ENCODE measurements at regions not wholly inside any gene's neighbourhood (a gene's known extent, or its start where the extent isn't known, plus 50 kb on each side); places are given as distances from the start of the nearest gene placed in this dataset.
"Not testable (repeated sequence)": the region's sequence is repeated elsewhere in the genome, so short reads cannot be mapped to it uniquely, and the experiment has no call there.

GRCh38 chr7:131157530-131158243 lies 170.0 kb upstream of the MKLN1 start:
- no peak for DNase-seq

GRCh38 chr7:131158244-131158636 lies 169.4 kb upstream of the MKLN1 start:
- DNase-seq: not testable (repeated sequence)

GRCh38 chr7:131159961-131160361 lies 167.7 kb upstream of the MKLN1 start:
- DNase-seq: no peak

- DNase-seq: no peak
These were observed 166.6 kb upstream of the MKLN1 start for GRCh38 chr7:131161103-131161502.

- no peak for DNase-seq
These were observed 163.4 kb upstream of the MKLN1 start for GRCh38 chr7:131164025-131164925.

- no peak for DNase-seq
These were observed 161.6 kb upstream of the MKLN1 start for GRCh38 chr7:131166066-131166465.

- DNase-seq: no peak
These were observed 157.0 kb upstream of the MKLN1 start for GRCh38 chr7:131170440-131171271.

- no peak for DNase-seq
These were observed 154.4 kb upstream of the MKLN1 start for GRCh38 chr7:131173145-131173890.

GRCh38 chr7:131174391-131174790 lies 153.3 kb upstream of the MKLN1 start:
- no peak for DNase-seq

GRCh38 chr7:131174855-131175254 lies 152.8 kb upstream of the MKLN1 start:
- DNase-seq: no peak

- no peak for DNase-seq
These were observed 145.1 kb upstream of the MKLN1 start for GRCh38 chr7:131182446-131183058.

- no peak for DNase-seq
These were observed 144.6 kb upstream of the MKLN1 start for GRCh38 chr7:131183072-131183471.

GRCh38 chr7:131183611-131184119 lies 144.0 kb upstream of the MKLN1 start:
- no peak for DNase-seq

- no peak for DNase-seq
These were observed 140.9 kb upstream of the MKLN1 start for GRCh38 chr7:131186816-131187215.

- no peak for DNase-seq
These were observed 139.0 kb upstream of the MKLN1 start for GRCh38 chr7:131188367-131189339.

- DNase-seq: no peak
These were observed 138.2 kb upstream of the MKLN1 start for GRCh38 chr7:131189488-131189887.

GRCh38 chr7:131190146-131190545 lies 137.5 kb upstream of the MKLN1 start:
- DNase-seq: no peak

GRCh38 chr7:131190581-131190980 lies 137.1 kb upstream of the MKLN1 start:
- DNase-seq: no peak

GRCh38 chr7:131194070-131194865 lies 133.4 kb upstream of the MKLN1 start:
- no peak for DNase-seq

- peak; percentile 38 for DNase-seq
These were observed 130.9 kb upstream of the MKLN1 start for GRCh38 chr7:131196803-131197202.

Data from retina (tissue), 1 donor.